HEK293 (cell line): ENCODE measurements at regions not wholly inside any gene's neighbourhood (a gene's known extent, or its start where the extent isn't known, plus 50 kb on each side); places are given as distances from the start of the nearest gene placed in this dataset.

ENCODE experiments used
- ATF2 ChIP-seq: fragments of 450-650 bp; formaldehyde crosslinking; IDR thresholded peaks from 2 replicates; pipeline ENCODE4 v1.5.1; 2016; ENCODE audit warnings: missing biosample characterization, missing genetic modification characterization, low read depth
- CTCF ChIP-seq: fragments of 450-650 bp; formaldehyde crosslinking; IDR thresholded peaks from 2 replicates; pipeline ENCODE4 v1.5.1; 2016; ENCODE audit warnings: missing biosample characterization, missing genetic modification characterization
- ZNF10 ChIP-seq: fragments of 450-650 bp; formaldehyde crosslinking; IDR thresholded peaks from 2 replicates; pipeline ENCODE4 v1.5.1; 2017; ENCODE audit warnings: missing biosample characterization, missing genetic modification characterization
- ZNF398 ChIP-seq: fragments of 450-650 bp; formaldehyde crosslinking; IDR thresholded peaks from 2 replicates; pipeline ENCODE4 v1.5.1; 2017; ENCODE audit warnings: missing biosample characterization, missing genetic modification characterization
- ZNF558 ChIP-seq: fragments of 450-650 bp; formaldehyde crosslinking; IDR thresholded peaks from 2 replicates; pipeline ENCODE4 v1.5.1; 2016; ENCODE audit warnings: missing biosample characterization, missing genetic modification characterization
- ZNF664 ChIP-seq: fragments of 450-650 bp; formaldehyde crosslinking; IDR thresholded peaks from 2 replicates; pipeline ENCODE4 v1.5.1; 2016; ENCODE audit warnings: missing biosample characterization, missing genetic modification characterization
- ZNF670 ChIP-seq: fragments of 450-650 bp; formaldehyde crosslinking; IDR thresholded peaks from 2 replicates; pipeline ENCODE4 v1.5.1; 2016; ENCODE audit warnings: missing biosample characterization, missing genetic modification characterization, low read depth
- ZSCAN23 ChIP-seq: fragments of 450-650 bp; formaldehyde crosslinking; IDR thresholded peaks from 2 replicates; pipeline ENCODE4 v1.5.1; 2016; ENCODE audit warnings: missing biosample characterization, missing genetic modification characterization

- TF ChIP-seq CTCF (tag by site-specific recombination) = no peak
- TF ChIP-seq ZNF10 = no peak
- no peak for TF ChIP-seq ZNF558 (tag by site-specific recombination)
- TF ChIP-seq ZNF398 (tag by site-specific recombination) = no peak
- TF ChIP-seq ZNF670 (tag by site-specific recombination) = no peak
- TF ChIP-seq ZSCAN23 (tag by site-specific recombination) = no peak
- TF ChIP-seq ZNF664 (tag by site-specific recombination) = no peak
- no peak for TF ChIP-seq ATF2 (tag by site-specific recombination)
These were observed 109.5 kb upstream of the ZEB1 start for GRCh38 chr10:31209478-31209877.
